AG04450 (cell line): ENCODE measurements at regions not wholly inside any gene's neighbourhood (a gene's known extent, or its start where the extent isn't known, plus 50 kb on each side); places are given as distances from the start of the nearest gene placed in this dataset.

Source experiments
- CTCF ChIA-PET: fragments of 300-600, 350-600 bp; formaldehyde crosslinking; extraction: SDS; loops from one replicate; lab custom pipeline; 2022; ENCODE audit warnings: antibody characterized with exemption, inconsistent platforms; lab: Charles Lee
- POLR2A ChIA-PET: fragments of 350-600 bp; formaldehyde crosslinking; extraction: SDS; loops from one replicate; lab custom pipeline; 2021; ENCODE audit warnings: antibody characterized with exemption, inconsistent platforms; lab: Yijun Ruan, JAX
- DNase-seq: peaks from one replicate; pipeline ENCODE4 v3.0.0-alpha.2; 2011; ENCODE audit warnings: low read depth, low spot score
- H3K27ac ChIP-seq: one replicate; pipeline ENCODE4 v1.5.1; 2012; ENCODE audit warnings: low read depth, low read length, control low read depth
- H3K27me3 ChIP-seq: one replicate; pipeline ENCODE4 v1.6.0; 2012; ENCODE audit warnings: low read length; ENCODE audit not compliant: control insufficient read depth, insufficient read depth
- H3K4me3 ChIP-seq: 2 replicates; pipeline ENCODE4 v1.5.1; 2011; ENCODE audit warnings: mild to moderate bottlenecking, low read depth, low read length, control low read depth
- H3K9me3 ChIP-seq: 2 replicates; pipeline ENCODE4 v1.5.1; 2012; ENCODE audit warnings: low read length; ENCODE audit not compliant: control insufficient read depth, insufficient read depth
- TF ChIP-seq, protein P1 (sequence below): IDR thresholded peaks from 2 replicates; pipeline ENCODE4 v1.5.1; 2011; ENCODE audit warnings: low read depth, low read length, control low read depth, inconsistent platforms

DNA sequence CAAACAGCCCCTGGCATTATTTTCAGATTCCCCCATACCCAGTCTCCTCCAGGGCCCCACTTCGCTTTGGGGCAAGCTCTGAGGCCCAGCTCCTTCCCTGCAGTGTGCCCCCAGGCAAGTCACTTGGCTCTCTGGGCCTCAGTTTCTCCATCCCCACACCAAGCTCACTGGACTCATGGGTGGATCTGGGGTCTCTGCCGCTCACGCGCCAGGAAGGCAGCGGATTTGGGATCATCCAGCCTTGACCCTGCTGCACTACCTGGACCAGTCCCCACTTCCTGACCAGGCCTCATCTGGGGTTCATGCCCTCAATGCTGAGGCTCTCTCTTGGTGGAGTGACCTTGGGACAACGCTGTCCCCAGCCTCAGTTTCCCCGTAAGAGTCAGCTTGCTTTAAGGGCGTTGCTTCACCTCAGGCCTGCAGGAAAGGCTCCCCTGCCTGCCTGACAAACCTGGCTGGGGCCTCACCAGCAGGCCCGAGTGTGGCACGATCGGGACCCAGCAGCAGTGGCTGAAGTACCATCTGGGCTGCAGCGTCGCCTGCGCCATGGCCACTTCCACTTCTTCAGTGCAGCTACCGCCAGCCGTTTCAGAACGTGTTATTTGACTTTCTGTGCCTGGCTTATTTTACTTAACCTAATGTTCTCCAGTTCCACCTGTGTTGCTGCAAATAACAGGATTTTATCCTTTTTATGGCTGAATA, 519.6 kb upstream of the SEMA6A start:
- Histone ChIP-seq H3K27me3 (no peaks in the 10 kb centered on the region), H3K4me3 (no peak overlapping the region), H3K27ac (no peak overlapping the region), H3K9me3 (peaks cover 15% of the 10 kb centered on the region)
- no peak for DNase-seq
- ChIA-PET POLR2A (no interaction called here), CTCF (no interaction called here)
- TF ChIP-seq, protein P1, sequence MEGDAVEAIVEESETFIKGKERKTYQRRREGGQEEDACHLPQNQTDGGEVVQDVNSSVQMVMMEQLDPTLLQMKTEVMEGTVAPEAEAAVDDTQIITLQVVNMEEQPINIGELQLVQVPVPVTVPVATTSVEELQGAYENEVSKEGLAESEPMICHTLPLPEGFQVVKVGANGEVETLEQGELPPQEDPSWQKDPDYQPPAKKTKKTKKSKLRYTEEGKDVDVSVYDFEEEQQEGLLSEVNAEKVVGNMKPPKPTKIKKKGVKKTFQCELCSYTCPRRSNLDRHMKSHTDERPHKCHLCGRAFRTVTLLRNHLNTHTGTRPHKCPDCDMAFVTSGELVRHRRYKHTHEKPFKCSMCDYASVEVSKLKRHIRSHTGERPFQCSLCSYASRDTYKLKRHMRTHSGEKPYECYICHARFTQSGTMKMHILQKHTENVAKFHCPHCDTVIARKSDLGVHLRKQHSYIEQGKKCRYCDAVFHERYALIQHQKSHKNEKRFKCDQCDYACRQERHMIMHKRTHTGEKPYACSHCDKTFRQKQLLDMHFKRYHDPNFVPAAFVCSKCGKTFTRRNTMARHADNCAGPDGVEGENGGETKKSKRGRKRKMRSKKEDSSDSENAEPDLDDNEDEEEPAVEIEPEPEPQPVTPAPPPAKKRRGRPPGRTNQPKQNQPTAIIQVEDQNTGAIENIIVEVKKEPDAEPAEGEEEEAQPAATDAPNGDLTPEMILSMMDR: no peak

DNA sequence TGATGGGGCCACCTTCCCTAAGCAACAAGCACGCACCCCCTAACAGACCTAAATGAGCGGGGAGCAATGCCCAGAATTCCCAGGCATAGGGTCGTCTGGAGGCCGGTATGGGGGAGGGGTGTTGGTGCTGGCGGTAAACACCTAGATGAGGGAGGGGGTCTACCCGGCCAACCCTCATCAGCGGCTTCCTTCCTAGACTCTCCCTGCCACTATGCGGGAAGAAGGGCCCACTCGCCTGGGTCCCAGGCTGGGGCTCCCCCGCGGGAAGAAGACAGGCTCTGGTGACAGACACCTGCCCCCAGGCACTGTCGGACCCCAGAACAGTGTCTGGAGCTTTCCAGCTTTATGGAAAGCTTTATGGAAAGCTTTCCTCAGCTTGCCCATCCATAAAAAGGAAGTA, 519.0 kb upstream of the SEMA6A start:
- CTCF ChIA-PET: no interaction called here
- Histone ChIP-seq H3K27me3 (no peaks in the 10 kb centered on the region), H3K27ac (no peak overlapping the region), H3K4me3 (no peak overlapping the region), H3K9me3 (peaks cover 15% of the 10 kb centered on the region)
- POLR2A ChIA-PET: no interaction called here
- no peak for DNase-seq
- TF ChIP-seq, protein P1: no peak

DNA sequence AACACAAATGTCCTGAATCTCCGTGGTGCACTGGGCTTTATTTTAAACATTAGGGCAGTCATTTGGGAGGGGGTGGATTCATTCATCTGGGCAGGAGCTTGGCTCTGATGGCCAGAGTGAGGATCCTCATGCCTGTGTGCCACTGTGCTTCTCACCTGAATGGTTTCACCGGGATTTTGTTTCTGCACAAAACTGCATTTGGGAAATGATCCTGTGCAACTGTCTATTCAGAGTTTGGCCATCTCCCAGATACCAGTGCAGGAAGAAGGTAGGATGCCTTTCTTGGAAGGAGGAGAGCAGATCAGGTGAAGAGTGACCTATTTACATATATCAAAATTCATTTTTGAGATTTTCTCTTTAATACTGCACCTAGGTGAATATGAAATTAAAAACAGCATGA, 514.4 kb upstream of the SEMA6A start:
- no peak overlapping the region for H3K27ac ChIP-seq
- no peaks in the 10 kb centered on the region for H3K27me3 ChIP-seq
- TF ChIP-seq, protein P1: no peak
- peaks cover 8% of the 10 kb centered on the region for H3K9me3 ChIP-seq
- DNase-seq: no peak
- no peak overlapping the region for H3K4me3 ChIP-seq
- ChIA-PET POLR2A (no interaction called here), CTCF (no interaction called here)

DNA sequence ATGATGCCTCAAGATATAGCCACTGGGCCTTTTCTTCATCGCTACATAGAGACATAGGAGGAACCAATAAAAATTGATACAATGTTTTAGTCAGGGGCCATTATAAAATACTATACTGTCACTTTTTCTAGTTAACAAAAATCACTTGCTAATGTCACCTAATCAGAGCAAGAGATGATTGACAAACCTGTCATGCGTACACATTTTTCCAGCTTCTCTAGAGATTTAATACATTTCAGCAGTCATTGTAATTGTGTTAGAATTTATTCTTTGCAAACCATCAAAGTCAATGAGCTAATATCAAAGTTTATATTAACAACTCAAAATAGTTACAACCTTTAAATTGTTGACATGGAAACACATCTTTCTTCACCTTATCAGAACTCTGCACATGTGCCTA, 513.6 kb upstream of the SEMA6A start:
- H3K27ac ChIP-seq: no peak overlapping the region
- no peak overlapping the region for H3K4me3 ChIP-seq
- TF ChIP-seq, protein P1: no peak
- peaks cover under 1% of the 10 kb centered on the region; the same call in 1 of the 2 replicates for H3K9me3 ChIP-seq
- H3K27me3 ChIP-seq: no peaks in the 10 kb centered on the region
- ChIA-PET CTCF (no interaction called here), POLR2A (no interaction called here)
- no peak for DNase-seq

DNA sequence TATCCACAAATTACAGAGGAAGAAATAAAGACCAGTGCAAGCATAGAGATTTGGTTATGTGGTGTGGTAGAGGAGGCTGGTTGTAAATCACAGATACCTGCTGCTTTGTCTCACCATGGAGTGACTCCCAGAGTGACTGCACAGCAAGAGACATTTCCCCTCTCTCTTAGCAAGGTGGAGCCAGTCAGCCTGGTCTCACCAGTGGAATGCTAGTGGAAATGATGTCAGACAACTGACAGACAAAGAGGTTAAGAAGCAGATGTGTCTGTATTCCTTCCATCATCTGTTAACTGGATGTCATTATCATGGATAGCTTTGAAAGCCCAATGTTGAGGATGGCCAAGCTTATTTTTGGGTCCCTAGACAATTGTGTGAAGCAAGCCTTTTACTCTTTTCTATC, 509.4 kb upstream of the SEMA6A start:
- no peaks in the 10 kb centered on the region for H3K9me3 ChIP-seq
- ChIA-PET CTCF (no interaction called here), POLR2A (no interaction called here)
- no peak for DNase-seq
- H3K27ac ChIP-seq: no peak overlapping the region
- TF ChIP-seq, protein P1: no peak
- no peaks in the 10 kb centered on the region for H3K27me3 ChIP-seq
- no peak overlapping the region for H3K4me3 ChIP-seq
